Dendritic cell treated with granulocyte-macrophage colony-stimulating factor and Interleukin-4, amounts not matched to agents 40 ng/mL and 50 ng/mL, for 4 days (primary cell): ENCODE measurements at regions not wholly inside any gene's neighbourhood (a gene's known extent, or its start where the extent isn't known, plus 50 kb on each side); places are given as distances from the start of the nearest gene placed in this dataset.
"Not testable (repeated sequence)": the region's sequence is repeated elsewhere in the genome, so short reads cannot be mapped to it uniquely, and the experiment has no call there.

Experiments used
- H3K27ac Mint-ChIP-seq: one replicate; pipeline ENCODE4 v1.8.0; 2022; ENCODE audit warnings: mild to moderate bottlenecking, mixed read lengths
- H3K27me3 Mint-ChIP-seq: one replicate; pipeline ENCODE4 v1.8.0; 2022; ENCODE audit warnings: mild to moderate bottlenecking, mixed read lengths
- H3K36me3 Mint-ChIP-seq: one replicate; pipeline ENCODE4 v1.8.0; 2022; ENCODE audit warnings: low read depth, mixed read lengths
- H3K4me1 Mint-ChIP-seq: one replicate; pipeline ENCODE4 v1.8.0; 2022; ENCODE audit warnings: low read depth, mixed read lengths
- H3K4me3 Mint-ChIP-seq: one replicate; pipeline ENCODE4 v1.8.0; 2022; ENCODE audit warnings: mild to moderate bottlenecking, moderate library complexity, mixed read lengths
- H3K9me3 Mint-ChIP-seq: one replicate; pipeline ENCODE4 v1.8.0; 2022; ENCODE audit warnings: mixed read lengths
- intact Hi-C: fragments of 100-400 bp; cut with micrococcal nuclease; formaldehyde crosslinking; loops from one replicate; pipeline ENCODE4 v1.15.0; 2022

DNA sequence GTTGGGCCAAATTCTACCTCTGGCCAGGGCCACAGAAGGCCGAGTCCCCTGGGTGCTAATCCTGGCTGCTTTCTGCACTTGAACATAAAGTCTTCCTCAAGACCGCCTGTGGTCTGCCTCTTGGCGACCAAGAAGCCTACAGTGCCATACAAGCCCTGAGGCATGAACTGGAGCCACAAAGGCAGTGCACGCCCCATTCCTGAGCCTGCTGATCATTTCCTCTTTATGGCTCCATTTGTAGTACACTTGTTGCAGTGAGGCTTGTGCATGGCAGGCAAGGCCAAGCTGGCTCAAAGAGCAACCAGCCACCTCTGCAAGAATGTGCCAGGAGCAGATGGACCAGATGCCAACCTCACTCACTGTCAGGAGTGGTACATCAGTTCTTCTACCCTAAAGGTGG is 636.1 kb upstream of the DEFB115 start:
- H3K27me3 Mint-ChIP-seq, intact Hi-C loops, H3K36me3 Mint-ChIP-seq, H3K4me3 Mint-ChIP-seq, H3K27ac Mint-ChIP-seq, H3K4me1 Mint-ChIP-seq: not testable (repeated sequence)
- peaks cover 63% of the 10 kb centered on the region for H3K9me3 Mint-ChIP-seq

GRCh38 chr20:30624310-30624709 is 633.2 kb upstream of the DEFB115 start:
- H3K27ac Mint-ChIP-seq, H3K4me3 Mint-ChIP-seq, intact Hi-C loops, H3K27me3 Mint-ChIP-seq, H3K4me1 Mint-ChIP-seq, H3K36me3 Mint-ChIP-seq: not testable (repeated sequence)
- H3K9me3 Mint-ChIP-seq = peaks cover 54% of the 10 kb centered on the region

DNA sequence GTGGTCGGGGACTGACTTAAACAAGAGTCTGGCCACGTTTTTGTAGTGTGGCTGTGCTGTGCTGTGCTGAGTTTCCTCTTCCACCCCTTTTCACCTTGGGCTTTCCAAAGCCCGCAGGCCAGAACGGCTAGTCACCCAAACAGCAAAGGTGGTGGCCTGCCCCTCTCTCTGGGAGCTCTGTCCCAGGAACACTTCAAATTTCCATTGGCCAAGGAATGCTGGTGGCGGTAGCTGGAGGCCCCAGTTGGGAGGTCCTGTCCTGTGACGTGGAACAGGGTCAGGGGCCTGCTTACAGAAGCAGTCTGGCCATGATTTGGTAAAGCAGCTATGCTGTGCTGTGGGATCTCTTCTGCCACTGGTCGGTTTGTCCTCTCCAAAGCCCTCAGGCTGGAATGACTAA is 628.1 kb upstream of the DEFB115 start:
- peaks cover 69% of the 10 kb centered on the region for H3K9me3 Mint-ChIP-seq
- H3K27me3 Mint-ChIP-seq, intact Hi-C loops, H3K36me3 Mint-ChIP-seq, H3K4me1 Mint-ChIP-seq, H3K27ac Mint-ChIP-seq, H3K4me3 Mint-ChIP-seq: not testable (repeated sequence)

DNA sequence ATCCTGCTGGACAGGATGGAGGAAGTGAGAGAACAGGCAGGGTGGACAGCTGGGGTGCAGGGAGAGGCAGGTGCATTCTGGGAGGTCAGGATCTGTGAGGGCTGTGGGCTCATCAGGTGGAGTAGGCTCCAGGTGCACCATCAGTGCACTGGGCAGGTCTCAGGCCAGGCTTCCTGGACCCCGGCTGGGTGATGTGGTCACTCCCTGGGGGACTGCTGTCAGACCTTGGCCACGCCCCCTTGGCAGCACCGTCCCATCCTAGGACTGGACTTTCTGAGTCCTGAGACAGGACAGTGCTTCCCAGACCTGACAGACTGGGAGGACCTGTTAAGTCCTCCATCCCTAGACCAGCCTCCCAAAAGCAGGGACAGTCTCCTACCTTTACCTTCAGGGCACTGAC is 626.7 kb upstream of the DEFB115 start:
- Mint-ChIP-seq H3K27ac (no peak overlapping the region), H3K4me1 (no peaks in the 10 kb centered on the region), H3K27me3 (no peaks in the 10 kb centered on the region), H3K36me3 (no peaks in the 10 kb centered on the region), H3K9me3 (peaks cover 80% of the 10 kb centered on the region), H3K4me3 (no peak overlapping the region)
- intact Hi-C loops = no loop called here

DNA sequence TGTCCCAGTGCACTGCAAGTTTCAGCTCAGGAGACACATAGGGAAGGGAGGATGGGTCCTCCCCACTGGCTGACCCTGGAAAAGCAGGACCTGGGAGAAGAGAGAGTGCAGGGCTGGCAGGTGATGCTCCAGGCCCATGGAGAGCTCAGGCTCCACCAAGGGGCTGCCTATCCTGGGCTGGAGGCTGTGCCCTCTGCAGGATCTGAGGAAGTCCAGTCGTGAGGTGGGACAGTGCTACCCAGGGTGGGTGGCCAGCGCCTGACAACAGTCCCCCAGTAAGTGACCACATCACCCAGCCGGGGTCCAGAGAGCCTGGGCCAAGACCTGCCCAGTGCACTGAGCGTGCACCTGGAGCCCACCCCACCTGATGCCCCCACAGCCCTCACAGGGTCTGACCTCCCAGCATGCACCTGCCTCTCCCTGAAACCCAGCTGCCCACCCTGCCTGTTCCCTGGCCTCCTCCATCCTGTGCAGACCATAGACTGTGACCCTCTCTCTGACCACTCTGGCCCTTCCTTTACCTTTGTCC is 626.1 kb upstream of the DEFB115 start:
- H3K27me3 Mint-ChIP-seq, H3K4me3 Mint-ChIP-seq, H3K4me1 Mint-ChIP-seq, H3K27ac Mint-ChIP-seq, intact Hi-C loops, H3K36me3 Mint-ChIP-seq: not testable (repeated sequence)
- H3K9me3 Mint-ChIP-seq = peaks cover 77% of the 10 kb centered on the region

DNA sequence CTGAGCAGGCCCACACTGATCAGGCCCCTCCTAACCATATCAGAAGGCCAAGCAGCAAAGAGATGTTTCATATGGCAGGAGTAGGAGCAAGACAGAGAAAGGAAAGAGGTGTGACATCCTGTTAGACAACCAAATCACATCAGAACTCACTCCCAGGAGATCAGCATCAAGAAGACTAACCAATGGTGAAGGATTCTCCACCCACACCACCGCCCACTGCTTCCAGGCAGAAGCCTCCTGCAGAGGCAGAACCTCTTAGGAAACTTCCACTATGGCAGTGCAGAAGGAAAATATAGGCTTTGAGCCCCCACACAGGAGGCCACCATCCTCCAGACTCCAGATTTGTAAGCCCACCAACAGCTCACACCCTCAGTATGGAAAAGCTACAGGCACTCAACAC is 624.7 kb upstream of the DEFB115 start:
- intact Hi-C loops, H3K4me1 Mint-ChIP-seq: not testable (repeated sequence)

DNA sequence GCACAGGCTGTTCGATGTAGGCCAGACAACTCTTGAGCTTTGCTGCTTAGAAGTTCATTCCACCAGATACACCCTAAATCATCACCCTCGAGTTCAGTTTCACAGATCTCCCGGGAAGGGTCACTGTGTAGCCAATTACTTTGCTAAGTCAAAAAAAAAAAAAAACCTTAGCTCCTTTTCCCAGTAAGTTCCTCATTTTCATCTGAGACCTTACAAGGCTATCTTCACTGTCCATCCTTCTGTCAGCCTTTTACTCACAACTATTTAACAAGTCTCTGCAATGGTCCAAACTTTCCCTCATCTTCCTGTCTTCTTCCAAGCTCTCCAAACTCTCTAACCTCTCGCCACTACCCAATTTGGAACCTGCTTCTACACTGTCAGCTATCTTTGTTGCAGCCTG is 615.9 kb upstream of the DEFB115 start:
- peaks cover 49% of the 10 kb centered on the region for H3K9me3 Mint-ChIP-seq
- H3K4me3 Mint-ChIP-seq, intact Hi-C loops, H3K27me3 Mint-ChIP-seq, H3K4me1 Mint-ChIP-seq, H3K27ac Mint-ChIP-seq, H3K36me3 Mint-ChIP-seq: not testable (repeated sequence)

More for the DNA sequence above, 624.7 kb upstream of the DEFB115 start:
- H3K9me3 Mint-ChIP-seq = peaks cover 73% of the 10 kb centered on the region
- H3K36me3 Mint-ChIP-seq, H3K27ac Mint-ChIP-seq, H3K4me3 Mint-ChIP-seq, H3K27me3 Mint-ChIP-seq: not testable (repeated sequence)

DNA sequence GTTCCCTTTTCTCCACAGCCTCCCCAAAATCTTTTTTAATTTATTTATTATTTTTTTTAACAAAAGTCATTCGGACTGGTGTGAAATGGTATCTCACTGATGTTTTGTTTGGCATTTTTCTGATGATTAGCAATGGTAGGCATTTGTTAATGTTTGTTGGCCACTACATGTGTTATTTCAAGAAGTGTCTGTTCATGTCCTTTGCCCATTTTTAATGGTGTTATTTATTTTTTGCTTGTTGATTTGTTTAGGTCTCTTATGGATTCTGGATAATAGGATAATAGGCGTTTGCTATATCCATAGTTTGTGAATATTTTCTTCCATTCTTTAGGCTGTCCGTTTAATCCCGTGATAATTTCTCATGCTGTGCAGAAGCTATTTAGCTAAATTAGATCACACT is 596.5 kb upstream of the DEFB115 start:
- H3K27ac Mint-ChIP-seq, H3K27me3 Mint-ChIP-seq, H3K4me1 Mint-ChIP-seq, intact Hi-C loops, H3K36me3 Mint-ChIP-seq, H3K4me3 Mint-ChIP-seq: not testable (repeated sequence)
- peaks cover 10% of the 10 kb centered on the region for H3K9me3 Mint-ChIP-seq

GRCh38 chr20:30668418-30668817 is 589.0 kb upstream of the DEFB115 start:
- H3K4me1 Mint-ChIP-seq, intact Hi-C loops, H3K27me3 Mint-ChIP-seq, H3K27ac Mint-ChIP-seq, H3K9me3 Mint-ChIP-seq, H3K36me3 Mint-ChIP-seq, H3K4me3 Mint-ChIP-seq: not testable (repeated sequence)

DNA sequence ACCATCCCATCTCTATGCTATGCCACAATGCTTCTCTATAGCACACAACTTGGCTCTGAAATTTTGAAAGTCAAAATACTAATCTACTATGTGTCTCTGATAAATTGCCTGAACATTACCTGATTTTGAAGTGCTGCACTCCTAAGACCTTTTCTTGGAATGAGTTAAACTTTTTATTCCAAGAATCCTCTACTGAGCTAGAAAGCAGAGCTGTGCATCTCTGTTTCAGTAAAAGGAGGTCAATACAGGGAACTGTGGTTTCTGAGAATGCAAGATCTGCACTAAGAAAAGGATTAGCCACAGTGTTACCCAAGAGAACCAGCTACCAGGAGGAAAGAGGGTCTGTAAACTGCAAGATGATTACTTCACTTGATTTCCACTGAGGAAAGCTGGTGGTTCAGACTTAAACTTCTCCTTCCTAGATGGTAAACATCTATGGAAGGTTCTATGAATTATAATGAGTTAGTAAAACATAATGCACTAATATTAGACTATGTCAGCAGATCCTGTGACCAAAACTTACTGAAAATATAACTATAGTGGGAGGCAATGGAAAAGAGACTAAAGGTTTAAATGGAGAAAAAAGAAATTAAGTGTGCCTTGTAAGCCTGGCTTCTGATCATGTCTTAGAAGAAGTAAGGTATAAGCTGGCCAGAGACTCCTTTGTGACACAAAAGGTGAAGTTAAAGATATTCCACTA is 588.0 kb upstream of the DEFB115 start:
- H3K27me3 Mint-ChIP-seq, intact Hi-C loops, H3K4me3 Mint-ChIP-seq, H3K36me3 Mint-ChIP-seq, H3K9me3 Mint-ChIP-seq, H3K4me1 Mint-ChIP-seq, H3K27ac Mint-ChIP-seq: not testable (repeated sequence)

DNA sequence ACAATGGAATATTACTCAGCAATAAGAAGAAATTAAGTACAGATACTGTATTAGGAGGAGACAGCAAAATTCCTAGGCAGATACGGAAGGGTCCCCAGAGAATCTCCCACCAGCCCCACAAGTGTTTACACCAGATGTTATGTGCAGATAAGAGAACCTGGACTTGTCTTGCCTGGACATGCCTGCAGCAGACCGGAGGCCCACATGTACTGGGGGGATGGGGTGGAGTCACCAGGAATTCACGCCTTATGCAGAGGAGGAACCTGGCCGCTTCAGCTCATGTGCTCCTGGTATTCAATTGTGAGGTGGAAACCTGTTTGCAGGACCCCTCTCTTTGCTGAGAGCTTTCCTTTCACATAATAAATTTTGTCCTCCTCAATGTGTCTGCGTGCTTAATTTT is 586.3 kb upstream of the DEFB115 start:
- H3K27me3 Mint-ChIP-seq, H3K36me3 Mint-ChIP-seq, H3K4me1 Mint-ChIP-seq, H3K9me3 Mint-ChIP-seq, H3K4me3 Mint-ChIP-seq, intact Hi-C loops, H3K27ac Mint-ChIP-seq: not testable (repeated sequence)

DNA sequence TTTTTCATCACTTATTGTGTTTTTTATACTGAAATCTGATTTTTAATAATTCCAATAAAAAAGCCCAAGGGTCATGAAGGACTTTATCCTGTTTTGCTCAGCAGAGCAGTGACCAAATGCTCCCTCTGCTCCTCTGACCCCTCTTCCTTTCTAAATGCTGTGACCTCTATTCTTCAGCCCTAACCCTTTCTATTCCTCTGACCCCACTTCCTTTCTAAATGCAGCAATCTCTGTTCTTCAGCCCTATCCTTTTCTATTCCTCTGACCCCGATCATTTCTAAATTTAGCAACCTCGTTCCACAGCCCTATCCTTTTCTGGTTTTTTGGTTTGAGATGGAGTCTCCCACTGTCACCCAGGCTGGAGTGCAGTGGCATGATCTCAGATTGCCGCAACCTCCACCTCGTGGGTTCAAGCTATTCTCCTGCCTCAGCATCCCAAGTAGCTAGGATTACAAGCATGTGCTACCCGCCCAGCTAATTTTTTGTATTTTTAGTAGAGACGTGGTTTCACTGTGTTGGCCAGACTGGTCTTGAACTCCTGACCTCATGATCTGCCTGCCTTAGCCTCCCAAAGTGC is 581.4 kb upstream of the DEFB115 start:
- H3K9me3 Mint-ChIP-seq, H3K27ac Mint-ChIP-seq, H3K4me1 Mint-ChIP-seq, intact Hi-C loops, H3K4me3 Mint-ChIP-seq, H3K27me3 Mint-ChIP-seq, H3K36me3 Mint-ChIP-seq: not testable (repeated sequence)

GRCh38 chr20:30682236-30682635 is 575.2 kb upstream of the DEFB115 start:
- intact Hi-C loops, H3K9me3 Mint-ChIP-seq, H3K36me3 Mint-ChIP-seq, H3K4me1 Mint-ChIP-seq, H3K27me3 Mint-ChIP-seq, H3K4me3 Mint-ChIP-seq, H3K27ac Mint-ChIP-seq: not testable (repeated sequence)

DNA sequence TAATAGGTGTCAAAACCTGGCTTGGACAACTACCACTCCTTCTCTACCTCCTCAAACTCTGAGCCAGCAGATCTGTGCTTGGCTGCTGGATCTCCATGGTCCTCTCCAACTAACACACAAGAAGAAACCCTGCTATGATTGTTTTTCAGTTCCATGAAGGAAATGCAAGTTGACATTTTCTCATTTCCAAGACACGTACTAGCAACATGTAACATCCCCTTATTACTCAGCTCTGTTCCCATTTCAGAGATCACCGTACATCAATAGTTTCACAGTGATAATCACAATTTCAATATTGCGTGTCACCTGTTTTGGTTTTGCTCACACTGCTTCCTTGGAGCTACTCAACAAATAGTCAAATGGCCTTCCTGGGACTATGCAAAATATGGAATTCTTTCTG is 544.6 kb upstream of the DEFB115 start:
- H3K4me3 Mint-ChIP-seq, H3K9me3 Mint-ChIP-seq, H3K27me3 Mint-ChIP-seq, H3K4me1 Mint-ChIP-seq, intact Hi-C loops, H3K27ac Mint-ChIP-seq, H3K36me3 Mint-ChIP-seq: not testable (repeated sequence)
